ENCODE measurements at regions not wholly inside any gene's neighbourhood (a gene's known extent, or its start where the extent isn't known, plus 50 kb on each side); places are given as distances from the start of the nearest gene placed in this dataset.

- TF ChIP-seq POLR2A (IDR thresholded peaks at IDR 0.05) = no peak
- no peak for TF ChIP-seq EP300 (IDR thresholded peaks at IDR 0.05)
- TF ChIP-seq, protein P1, sequence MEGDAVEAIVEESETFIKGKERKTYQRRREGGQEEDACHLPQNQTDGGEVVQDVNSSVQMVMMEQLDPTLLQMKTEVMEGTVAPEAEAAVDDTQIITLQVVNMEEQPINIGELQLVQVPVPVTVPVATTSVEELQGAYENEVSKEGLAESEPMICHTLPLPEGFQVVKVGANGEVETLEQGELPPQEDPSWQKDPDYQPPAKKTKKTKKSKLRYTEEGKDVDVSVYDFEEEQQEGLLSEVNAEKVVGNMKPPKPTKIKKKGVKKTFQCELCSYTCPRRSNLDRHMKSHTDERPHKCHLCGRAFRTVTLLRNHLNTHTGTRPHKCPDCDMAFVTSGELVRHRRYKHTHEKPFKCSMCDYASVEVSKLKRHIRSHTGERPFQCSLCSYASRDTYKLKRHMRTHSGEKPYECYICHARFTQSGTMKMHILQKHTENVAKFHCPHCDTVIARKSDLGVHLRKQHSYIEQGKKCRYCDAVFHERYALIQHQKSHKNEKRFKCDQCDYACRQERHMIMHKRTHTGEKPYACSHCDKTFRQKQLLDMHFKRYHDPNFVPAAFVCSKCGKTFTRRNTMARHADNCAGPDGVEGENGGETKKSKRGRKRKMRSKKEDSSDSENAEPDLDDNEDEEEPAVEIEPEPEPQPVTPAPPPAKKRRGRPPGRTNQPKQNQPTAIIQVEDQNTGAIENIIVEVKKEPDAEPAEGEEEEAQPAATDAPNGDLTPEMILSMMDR (IDR thresholded peaks at IDR 0.05) = no peak
Measured at GRCh38 chr13:65917731-65918130, 1312.4 kb downstream of the PCDH9 start.

GRCh38 chr13:65915195-65915594, 1314.9 kb downstream of the PCDH9 start:
- Histone ChIP-seq H3K4me1 (ENCODE audit: insufficient read depth) (no peaks in the 10 kb centered on the region), H3K9me3 (no peaks in the 10 kb centered on the region), H3K4me3 (no peak overlapping the region), H3K36me3 (no peaks in the 10 kb centered on the region), H3K27me3 (no peaks in the 10 kb centered on the region), H3K27ac (no peak overlapping the region)
- intact Hi-C loops (cut with DNase I) = no loop called here
- DNase-seq = no peak
- TF ChIP-seq POLR2A (IDR thresholded peaks at IDR 0.05) (no peak), EP300 (IDR thresholded peaks at IDR 0.05) (no peak)
- TF ChIP-seq, protein P1 (IDR thresholded peaks at IDR 0.05) = no peak
- 91 to 97% (median 95%) methylated on average over 1 of the region's 1 CpG for WGBS, 3 donors

More at GRCh38 chr13:65917731-65918130, 1312.4 kb downstream of the PCDH9 start:
- H3K36me3 ChIP-seq = no peaks in the 10 kb centered on the region
- no peaks in the 10 kb centered on the region for H3K4me1 ChIP-seq (ENCODE audit: insufficient read depth)
- H3K4me3 ChIP-seq = no peak overlapping the region
- H3K27ac ChIP-seq = no peak overlapping the region
- DNase-seq = no peak
- H3K27me3 ChIP-seq = no peaks in the 10 kb centered on the region
- WGBS, 3 donors = 75 to 80% (median 78%) methylated on average over 3 of the region's 3 CpGs
- intact Hi-C loops (cut with DNase I) = no loop called here
- no peaks in the 10 kb centered on the region for H3K9me3 ChIP-seq

DNA sequence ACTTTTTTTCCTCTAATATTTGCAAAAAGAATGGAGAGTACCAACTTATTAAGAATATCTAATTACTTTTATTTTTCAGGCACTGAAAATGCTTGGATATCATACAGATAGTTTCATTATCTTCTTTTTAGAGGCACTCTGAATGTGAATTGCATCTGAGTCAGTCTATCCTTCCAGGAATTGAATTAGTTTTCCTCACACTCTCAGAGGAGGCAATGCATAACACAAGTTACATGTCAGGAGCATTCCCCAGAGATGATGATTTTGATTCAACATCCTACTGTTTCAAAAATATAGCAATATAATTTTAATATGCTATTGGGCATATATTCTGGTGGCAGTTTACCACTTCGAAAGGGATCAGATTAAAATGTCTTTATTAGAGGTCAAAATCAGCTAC, 1315.4 kb downstream of the PCDH9 start:
- Histone ChIP-seq H3K27me3 (no peaks in the 10 kb centered on the region), H3K27ac (no peak overlapping the region), H3K4me1 (ENCODE audit: insufficient read depth) (no peaks in the 10 kb centered on the region), H3K36me3 (no peaks in the 10 kb centered on the region), H3K4me3 (no peak overlapping the region), H3K9me3 (no peaks in the 10 kb centered on the region)
- intact Hi-C loops (cut with DNase I) = no loop called here
- no peak for DNase-seq
- WGBS, 3 donors = 77 to 82% (median 80%) methylated on average over 1 of the region's 1 CpG
- TF ChIP-seq POLR2A (IDR thresholded peaks at IDR 0.05) (no peak), EP300 (IDR thresholded peaks at IDR 0.05) (no peak)
- TF ChIP-seq, protein P1 (IDR thresholded peaks at IDR 0.05) = no peak

GRCh38 chr13:65913173-65913572, 1317.0 kb downstream of the PCDH9 start:
- H3K27ac ChIP-seq = no peak overlapping the region
- intact Hi-C loops (cut with DNase I) = no loop called here
- 40 to 61% (median 56%) methylated on average over 2 of the region's 2 CpGs for WGBS, 3 donors

More at GRCh38 chr13:65913173-65913572, 1317.0 kb downstream of the PCDH9 start:
- TF ChIP-seq, protein P1 (IDR thresholded peaks at IDR 0.05) = no peak
- TF ChIP-seq POLR2A (IDR thresholded peaks at IDR 0.05) = no peak
- no peak for TF ChIP-seq EP300 (IDR thresholded peaks at IDR 0.05)
- H3K4me1 ChIP-seq (ENCODE audit: insufficient read depth) = no peaks in the 10 kb centered on the region
- H3K27me3 ChIP-seq = no peaks in the 10 kb centered on the region
- H3K4me3 ChIP-seq = no peak overlapping the region
- no peaks in the 10 kb centered on the region for H3K9me3 ChIP-seq
- no peak for DNase-seq
- no peaks in the 10 kb centered on the region for H3K36me3 ChIP-seq

Data from ovary (tissue), 7 donors.